Endothelial cell of umbilical vein (primary cell): ENCODE measurements at regions not wholly inside any gene's neighbourhood (a gene's known extent, or its start where the extent isn't known, plus 50 kb on each side); places are given as distances from the start of the nearest gene placed in this dataset.

Source experiments
- BruUV-seq: library from RNA; stranded (reverse); fragments of 400-500 nt; replicated peaks from 2 replicates; lab custom pipeline; 2021; lab: Mats Ljungman, UMichigan
- CTCF ChIA-PET: fragments of 300-600, 350-600 bp; sonication (Branson Sonifier 250); formaldehyde crosslinking; loops from one replicate; lab custom pipeline; 2021; ENCODE audit warnings: antibody characterized with exemption, inconsistent platforms; lab: Charles Lee
- POLR2A ChIA-PET: fragments of 300-600, 350-600 bp; sonication (Branson Sonifier 250); formaldehyde crosslinking; loops from one replicate; lab custom pipeline; 2021; ENCODE audit warnings: antibody characterized with exemption, inconsistent platforms; lab: Charles Lee
- DNase-seq: peaks from one replicate; pipeline ENCODE4 v3.0.0-alpha.2; 2011; ENCODE audit warnings: low read depth, low spot score
- FAIRE-seq: peaks from 2 replicates; lab custom pipeline; 2011; peaks lifted over from hg19 to GRCh38; lab: Jason Lieb, UNC
- H2AFZ ChIP-seq: 2 replicates; pipeline ENCODE4 v1.6.0; 2012; ENCODE audit warnings: low read depth, low read length, control low read depth, inconsistent platforms
- H3K27ac ChIP-seq: 2 replicates; pipeline ENCODE4 v1.5.1; 2011; ENCODE audit warnings: low read depth, mild to moderate bottlenecking, control low read depth, low read length, moderate library complexity; ENCODE audit not compliant: insufficient read depth
- H3K27me3 ChIP-seq, 2 experiments: 2 replicates each; pipeline versions ENCODE4 v1.6.0 to v1.6.1; 2011; ENCODE audit warnings: low read length in 2 of 2, mixed read lengths in 1 of 2; ENCODE audit not compliant: control insufficient read depth in 2 of 2, insufficient read depth in 2 of 2
- H3K36me3 ChIP-seq, 2 experiments: 2 replicates in 1 of 2; 3 replicates in 1 of 2; pipeline ENCODE4 v1.5.1; 2011; ENCODE audit warnings: low read length in 2 of 2, mild to moderate bottlenecking in 1 of 2, moderate library complexity in 1 of 2; ENCODE audit not compliant: control insufficient read depth in 2 of 2, insufficient read depth in 2 of 2; ENCODE audit errors: extremely low read depth in 1 of 2
- H3K4me1 ChIP-seq: 3 replicates; pipeline ENCODE4 v1.5.1; 2011; ENCODE audit warnings: mild to moderate bottlenecking, low read length; ENCODE audit not compliant: control insufficient read depth, insufficient read depth; ENCODE audit errors: extremely low read depth
- H3K4me2 ChIP-seq: 2 replicates; pipeline ENCODE4 v1.6.1; 2011; ENCODE audit warnings: low read length, control low read depth, mixed read lengths; ENCODE audit not compliant: insufficient read depth
- H3K4me3 ChIP-seq, 3 experiments: fragments of 200-600 bp in 1 of 3; sonication (generic), shearing (Covaris generic) in 1 of 3; replicated peaks in 1 of 3; 2 replicates each; pipeline ENCODE4 v1.5.1; 2011 to 2016; ENCODE audit warnings: control low read depth in 3 of 3, low read length in 3 of 3, mild to moderate bottlenecking in 2 of 3, inconsistent platforms in 1 of 3, low read depth in 1 of 3, moderate library complexity in 1 of 3; ENCODE audit not compliant: insufficient read depth in 1 of 3
- H3K79me2 ChIP-seq: 2 replicates; pipeline ENCODE4 v1.6.0; 2012; ENCODE audit warnings: low read length, inconsistent platforms; ENCODE audit not compliant: control insufficient read depth, insufficient read depth
- H3K9ac ChIP-seq: replicated peaks from 2 replicates; pipeline ENCODE3; 2011; ENCODE audit warnings: low read length, control low read depth; ENCODE audit not compliant: insufficient read depth; ENCODE audit errors: extremely low read depth
- H3K9me1 ChIP-seq: replicated peaks from 3 replicates; pipeline ENCODE4 v1.6.0; 2011; ENCODE audit warnings: mild to moderate bottlenecking, low read length; ENCODE audit not compliant: control insufficient read depth, insufficient read depth; ENCODE audit errors: extremely low read depth
- H3K9me3 ChIP-seq: replicated peaks from 2 replicates; pipeline ENCODE4 v1.5.1; 2012; ENCODE audit warnings: low read length, inconsistent platforms; ENCODE audit not compliant: control insufficient read depth, insufficient read depth
- H4K20me1 ChIP-seq: replicated peaks from 2 replicates; pipeline ENCODE3; 2011; ENCODE audit warnings: mild to moderate bottlenecking, low read length; ENCODE audit not compliant: control insufficient read depth, insufficient read depth; ENCODE audit errors: extremely low read depth
- EZH2 ChIP-seq: IDR thresholded peaks from 2 replicates; pipeline ENCODE4 v1.6.1; 2012; ENCODE audit warnings: borderline replicate concordance, low read depth, mild to moderate bottlenecking, moderate library complexity, low read length, inconsistent platforms; ENCODE audit not compliant: severe bottlenecking
- FOS ChIP-seq: IDR thresholded peaks from 2 replicates; pipeline ENCODE4 v1.6.1; 2011; ENCODE audit warnings: mild to moderate bottlenecking, low read length, moderate library complexity, borderline replicate concordance; ENCODE audit not compliant: insufficient read depth
- GATA2 ChIP-seq: IDR thresholded peaks from 2 replicates; pipeline ENCODE4 v1.7.0; 2011; ENCODE audit warnings: low read depth, mild to moderate bottlenecking, moderate library complexity, mixed read lengths, low read length; ENCODE audit not compliant: insufficient read length, insufficient read depth
- JUN ChIP-seq: IDR thresholded peaks from 2 replicates; pipeline ENCODE4 v1.6.1; 2011; ENCODE audit warnings: borderline replicate concordance, low read depth; ENCODE audit not compliant: insufficient read length, insufficient read depth
- MYC ChIP-seq: IDR thresholded peaks from one replicate; pipeline ENCODE4 v1.6.1; 2011; ENCODE audit warnings: mild to moderate bottlenecking, low read depth, low read length
- POLR2A ChIP-seq: IDR thresholded peaks from 2 replicates; pipeline ENCODE4 v1.6.1; 2012; ENCODE audit warnings: low read depth, mild to moderate bottlenecking, control low read depth, low read length
- POLR2AphosphoS5 ChIP-seq: IDR thresholded peaks from 2 replicates; pipeline ENCODE4 v1.6.1; 2012; ENCODE audit warnings: low read depth, mild to moderate bottlenecking, control low read depth, low read length, moderate library complexity; ENCODE audit not compliant: insufficient read depth
- dilution Hi-C: fragments of 300-500 bp; cut with MboI; formaldehyde crosslinking; loops from one replicate; pipeline ENCODE4 v1.15.0; 2019; ENCODE audit warnings: low sequenced_read_pairs; ENCODE audit not compliant: extremely low pct_ligation_motif_present
- intact Hi-C: fragments of 100-400 bp; cut with micrococcal nuclease; formaldehyde crosslinking; loops from one replicate; pipeline ENCODE4 v1.10.0; 2022
- TF ChIP-seq, protein P1 (sequence below): IDR thresholded peaks from 2 replicates; pipeline ENCODE4 v1.6.1; 2011; ENCODE audit not compliant: insufficient read depth, insufficient read length
- TF ChIP-seq, protein P2 (sequence below), 2 donors: IDR thresholded peaks; 1 replicate in 1 of 2; 2 replicates in 1 of 2; pipeline ENCODE4 v1.5.1; 2011; ENCODE audit warnings: low read length in 2 of 2, mild to moderate bottlenecking in 2 of 2, moderate library complexity in 2 of 2, control low read depth in 1 of 2, inconsistent platforms in 1 of 2, low read depth in 1 of 2; ENCODE audit not compliant: insufficient read depth in 1 of 2; ENCODE audit errors: extremely low read depth in 1 of 2

DNA sequence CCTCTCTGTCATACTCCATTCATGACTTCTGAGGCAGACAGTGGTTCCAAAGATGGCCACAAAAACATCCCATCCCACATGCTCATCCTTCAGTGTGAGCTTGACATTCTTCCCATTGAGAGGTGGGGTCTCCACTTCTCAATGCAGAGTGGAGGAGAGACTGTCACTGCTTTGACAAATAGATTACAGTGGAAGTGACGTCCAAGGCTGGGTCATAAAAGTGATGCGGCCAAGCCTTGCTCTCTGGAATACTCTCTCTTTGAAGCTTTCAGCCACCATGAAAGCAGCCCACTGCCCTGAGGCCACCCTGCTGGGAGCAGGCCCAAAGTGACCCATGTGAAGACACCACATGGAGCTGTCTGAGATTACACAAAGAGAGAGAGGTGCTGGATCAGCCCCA is 59.0 kb upstream of the DNAH5 start:
- FAIRE-seq, result no peak
- Histone ChIP-seq H2AFZ (no peak overlapping the region), H3K27me3 (no peaks in the 10 kb centered on the region), H3K36me3 (no peaks in the 10 kb centered on the region), H3K4me2 (no peak overlapping the region), H3K9me3 (no peaks in the 10 kb centered on the region), H3K9me1 (no peaks in the 10 kb centered on the region), H3K9ac (no peak overlapping the region), H3K79me2 (no peaks in the 10 kb centered on the region), H3K4me1 (no peaks in the 10 kb centered on the region), H4K20me1 (no peaks in the 10 kb centered on the region), H3K4me3 (no peak overlapping the region), H3K27ac (no peak overlapping the region)
- no TSS peak for BruUV-seq
- DNase-seq, result no peak
- TF ChIP-seq MYC, result no peak
- TF ChIP-seq EZH2, result no peak
- TF ChIP-seq, protein P1, sequence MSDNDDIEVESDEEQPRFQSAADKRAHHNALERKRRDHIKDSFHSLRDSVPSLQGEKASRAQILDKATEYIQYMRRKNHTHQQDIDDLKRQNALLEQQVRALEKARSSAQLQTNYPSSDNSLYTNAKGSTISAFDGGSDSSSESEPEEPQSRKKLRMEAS, result no peak
- no peak for TF ChIP-seq POLR2A
- TF ChIP-seq POLR2AphosphoS5, result no peak
- intact Hi-C loops (no loop called here), dilution Hi-C loops (no loop called here)
- POLR2A ChIA-PET, result no interaction called here
- CTCF ChIA-PET, result interaction anchor here (1.0 to 1.2 kb wide), 3 partner anchors 9 to 267 kb away, joined by 3 to 5 read pairs (median 4); no protein-coding TSS in a partner anchor

DNA sequence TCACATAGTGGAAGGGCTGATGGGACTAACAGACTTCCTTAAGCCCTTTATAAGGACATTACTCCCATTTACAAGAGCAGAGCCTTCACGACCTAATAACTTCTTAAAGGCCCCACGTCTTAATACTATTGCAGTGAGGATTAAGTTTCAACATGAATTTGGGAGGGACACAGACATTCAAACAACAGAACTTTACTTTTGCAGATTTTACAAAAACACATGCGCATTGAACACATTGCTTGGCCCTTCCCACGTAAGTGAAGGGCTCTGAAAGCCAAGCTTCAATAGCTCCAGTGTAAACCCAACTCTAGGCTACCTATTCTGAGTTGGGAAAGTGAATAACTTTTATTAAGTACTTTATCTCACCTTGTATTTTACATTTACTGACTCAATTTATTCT is 53.8 kb upstream of the DNAH5 start:
- Histone ChIP-seq H3K79me2 (no peaks in the 10 kb centered on the region), H3K9me1 (no peaks in the 10 kb centered on the region), H4K20me1 (no peaks in the 10 kb centered on the region), H3K27ac (no peak overlapping the region), H3K36me3 (no peaks in the 10 kb centered on the region), H3K27me3 (no peaks in the 10 kb centered on the region), H3K4me1 (no peaks in the 10 kb centered on the region), H3K9ac (no peak overlapping the region), H3K9me3 (peaks cover 2% of the 10 kb centered on the region), H3K4me3 (no peak overlapping the region), H3K4me2 (no peak overlapping the region), H2AFZ (no peak overlapping the region)
- dilution Hi-C loops, result loop anchor here (25.0 kb wide), 2 partner anchors 114 to 289 kb away; no protein-coding TSS in a partner anchor
- CTCF ChIA-PET, result interaction anchor here (1.4 kb wide), 1 partner anchor 18 kb away, joined by 3 read pairs; no protein-coding TSS in a partner anchor
- POLR2A ChIA-PET, result no interaction called here
- no TSS peak for BruUV-seq
- FAIRE-seq (no peak), DNase-seq (no peak)
- intact Hi-C loops, result no loop called here
- no peak for TF ChIP-seq MYC
- TF ChIP-seq, protein P1, result no peak
- no peak for TF ChIP-seq FOS
- no peak for TF ChIP-seq EZH2
- TF ChIP-seq JUN, result no peak
- TF ChIP-seq, protein P2, sequence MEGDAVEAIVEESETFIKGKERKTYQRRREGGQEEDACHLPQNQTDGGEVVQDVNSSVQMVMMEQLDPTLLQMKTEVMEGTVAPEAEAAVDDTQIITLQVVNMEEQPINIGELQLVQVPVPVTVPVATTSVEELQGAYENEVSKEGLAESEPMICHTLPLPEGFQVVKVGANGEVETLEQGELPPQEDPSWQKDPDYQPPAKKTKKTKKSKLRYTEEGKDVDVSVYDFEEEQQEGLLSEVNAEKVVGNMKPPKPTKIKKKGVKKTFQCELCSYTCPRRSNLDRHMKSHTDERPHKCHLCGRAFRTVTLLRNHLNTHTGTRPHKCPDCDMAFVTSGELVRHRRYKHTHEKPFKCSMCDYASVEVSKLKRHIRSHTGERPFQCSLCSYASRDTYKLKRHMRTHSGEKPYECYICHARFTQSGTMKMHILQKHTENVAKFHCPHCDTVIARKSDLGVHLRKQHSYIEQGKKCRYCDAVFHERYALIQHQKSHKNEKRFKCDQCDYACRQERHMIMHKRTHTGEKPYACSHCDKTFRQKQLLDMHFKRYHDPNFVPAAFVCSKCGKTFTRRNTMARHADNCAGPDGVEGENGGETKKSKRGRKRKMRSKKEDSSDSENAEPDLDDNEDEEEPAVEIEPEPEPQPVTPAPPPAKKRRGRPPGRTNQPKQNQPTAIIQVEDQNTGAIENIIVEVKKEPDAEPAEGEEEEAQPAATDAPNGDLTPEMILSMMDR (IDR thresholded peaks at IDR 0.05; ENCODE audit: extremely low read depth in 1 of 2, insufficient read depth in 1 of 2, low read depth in 1 of 2, low read length in 2 of 2), result no peak
- no peak for TF ChIP-seq POLR2AphosphoS5
- no peak for TF ChIP-seq GATA2
- no peak for TF ChIP-seq POLR2A
